Amniotic stem cell (primary cell): ENCODE measurements at regions not wholly inside any gene's neighbourhood (a gene's known extent, or its start where the extent isn't known, plus 50 kb on each side); places are given as distances from the start of the nearest gene placed in this dataset.

ENCODE experiments used
- DNase-seq: peaks from one replicate; lab custom pipeline; 2025; lab: John Stamatoyannopoulos, UW

- DNase-seq, result no peak
Measured at GRCh38 chr2:106041150-106041549, 153.0 kb downstream of the UXS1 start.

- no peak for DNase-seq
Measured at GRCh38 chr2:106039634-106040315, 154.3 kb downstream of the UXS1 start.

DNA sequence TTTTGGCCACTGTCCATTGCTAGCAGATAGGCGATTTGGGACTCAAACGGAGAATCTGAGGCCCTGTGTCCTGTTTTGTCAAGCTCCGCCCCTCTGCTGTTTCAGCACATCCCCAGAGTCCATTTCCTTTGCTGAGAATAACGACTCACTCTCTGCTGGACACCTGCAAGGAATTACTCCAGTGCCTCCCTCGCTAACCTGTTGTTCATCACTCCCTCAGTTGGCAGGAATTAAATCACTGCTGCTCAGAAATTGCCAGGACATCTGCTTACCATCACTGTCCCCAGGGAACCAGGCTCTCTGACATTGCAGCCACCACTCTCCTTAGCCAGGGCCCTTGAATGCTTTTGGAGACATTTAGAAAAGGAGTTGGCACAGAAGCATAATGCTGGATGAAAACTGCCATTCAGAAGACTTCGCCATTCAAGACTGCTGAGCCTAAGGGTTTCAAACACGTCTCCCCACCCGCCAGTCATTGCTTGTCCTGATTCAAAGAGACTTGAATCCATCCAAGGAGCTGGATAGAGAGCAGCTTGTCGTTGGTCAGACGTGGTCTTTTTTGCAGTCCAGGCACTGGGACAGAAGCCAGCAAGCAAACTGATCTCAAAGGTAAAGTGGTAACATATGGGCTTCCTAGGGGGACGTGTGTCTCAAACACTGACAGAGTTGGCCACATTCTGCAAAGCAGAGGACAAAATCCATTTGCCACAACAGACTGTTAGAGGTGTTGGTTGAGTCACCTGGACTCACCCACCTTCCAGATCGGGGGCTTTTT is 155.3 kb downstream of the UXS1 start:
- DNase-seq, result no peak

DNA sequence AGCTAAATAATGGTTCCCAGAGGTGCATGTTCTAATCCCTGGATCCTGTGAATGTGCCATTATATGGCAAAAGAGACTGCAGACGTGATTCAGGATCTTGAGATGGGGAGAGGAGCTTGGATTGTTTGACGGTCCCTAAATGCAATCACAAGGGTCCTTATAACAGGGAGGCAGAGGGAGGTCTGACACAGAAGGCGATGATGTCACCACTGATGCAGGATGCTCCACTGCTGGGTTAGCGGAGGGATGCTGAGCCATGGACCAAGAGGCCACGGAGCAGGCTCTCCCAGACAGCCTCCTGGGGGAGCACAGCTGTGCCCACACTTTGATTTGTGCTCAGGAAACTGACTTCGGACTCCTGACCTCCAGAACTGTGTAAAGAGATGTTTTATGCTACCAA is 156.2 kb downstream of the UXS1 start:
- no peak for DNase-seq

GRCh38 chr2:106037262-106037661 is 156.8 kb downstream of the UXS1 start:
- no peak for DNase-seq

- DNase-seq, result no peak
Measured at GRCh38 chr2:106034325-106034724, 159.8 kb downstream of the UXS1 start.

- DNase-seq, result no peak
Measured at GRCh38 chr2:106032676-106033075, 161.4 kb downstream of the UXS1 start.

DNA sequence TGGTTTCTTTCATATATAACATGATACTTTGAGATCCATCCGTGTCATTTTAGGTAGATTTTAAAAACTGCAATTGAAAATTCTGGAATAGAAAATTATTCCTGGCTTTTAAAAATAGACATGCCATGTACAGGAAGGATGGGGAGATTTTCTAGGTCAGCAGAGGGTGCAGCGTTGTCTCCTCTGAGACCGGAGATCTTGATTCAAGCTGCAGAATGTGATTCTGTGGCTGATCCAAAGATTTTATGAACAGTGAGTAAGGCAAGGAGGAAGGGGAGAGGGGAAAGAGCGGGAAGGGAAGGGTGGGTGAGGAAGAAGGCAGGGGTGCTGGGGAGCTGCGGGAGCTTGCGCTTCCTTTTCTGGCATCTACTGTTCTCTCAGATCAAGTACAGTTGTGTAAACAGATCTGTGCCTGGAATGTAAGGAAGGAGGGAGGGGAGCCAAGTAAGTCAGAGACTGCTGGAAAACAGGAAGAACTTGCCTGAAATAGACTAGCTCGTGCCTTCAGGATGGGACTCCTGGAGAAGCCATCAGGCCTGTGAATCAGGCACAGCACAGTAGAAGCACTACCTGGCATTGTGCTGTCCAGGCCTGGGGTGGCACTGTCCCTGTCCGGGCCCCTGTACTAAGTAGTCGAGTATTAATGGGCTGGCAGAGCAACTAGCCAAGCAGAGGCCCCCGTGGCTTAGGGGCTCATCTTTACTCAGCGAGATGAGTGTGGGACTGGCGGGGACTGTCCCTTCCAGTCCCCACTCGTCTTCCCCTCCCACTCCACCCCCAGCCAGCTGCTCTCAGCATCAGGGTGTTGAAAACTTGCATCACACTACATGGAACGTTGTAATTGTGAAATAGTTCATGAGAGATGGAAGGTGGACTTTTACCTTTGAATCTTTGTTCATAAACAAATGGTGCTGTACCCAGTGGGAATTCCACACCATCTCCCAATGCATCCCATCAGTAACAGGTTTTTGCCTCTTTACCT is 163.5 kb downstream of the UXS1 start:
- no peak for DNase-seq

- DNase-seq, result no peak
Measured at GRCh38 chr2:106028192-106028591, 165.9 kb downstream of the UXS1 start.

GRCh38 chr2:106026271-106027190 is 167.6 kb downstream of the UXS1 start:
- no peak for DNase-seq

DNA sequence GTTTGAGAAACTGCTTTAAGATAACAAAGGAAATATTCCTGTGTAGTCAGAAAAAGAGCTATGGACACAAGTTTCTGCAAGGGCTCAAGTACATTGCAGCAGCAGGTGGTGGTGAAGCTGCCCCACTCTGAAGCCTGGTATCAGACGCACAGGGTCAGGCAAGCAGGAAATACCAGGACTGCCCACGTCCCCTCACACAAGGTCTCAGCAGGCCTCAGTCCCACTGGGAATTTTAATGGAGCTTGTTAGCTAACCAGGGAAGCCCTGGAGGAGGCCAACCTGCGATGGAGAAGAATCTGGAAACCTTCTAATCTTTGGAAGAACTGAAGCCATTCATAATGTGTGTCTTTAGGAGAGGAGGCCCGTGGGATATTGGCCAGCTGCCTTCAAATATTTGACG is 168.3 kb downstream of the UXS1 start:
- no peak for DNase-seq

DNA sequence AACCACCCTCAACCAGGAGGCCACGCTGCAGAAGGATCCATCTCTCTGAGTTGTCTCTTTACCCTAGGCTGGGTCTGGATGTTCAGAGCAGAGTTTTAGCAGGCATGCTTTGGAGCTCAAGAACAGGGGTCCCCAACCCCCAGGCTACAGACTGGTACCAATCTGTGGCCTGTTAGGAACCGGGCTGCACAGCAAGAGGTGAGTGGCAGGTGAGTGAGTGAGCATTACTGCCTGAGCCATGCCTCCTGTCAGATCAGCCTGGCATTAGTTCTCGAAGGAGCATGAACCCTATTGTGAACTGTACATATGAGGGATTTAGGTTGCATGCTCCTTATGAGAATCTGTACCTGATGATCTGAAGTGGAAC is 172.5 kb downstream of the UXS1 start:
- no peak for DNase-seq

DNA sequence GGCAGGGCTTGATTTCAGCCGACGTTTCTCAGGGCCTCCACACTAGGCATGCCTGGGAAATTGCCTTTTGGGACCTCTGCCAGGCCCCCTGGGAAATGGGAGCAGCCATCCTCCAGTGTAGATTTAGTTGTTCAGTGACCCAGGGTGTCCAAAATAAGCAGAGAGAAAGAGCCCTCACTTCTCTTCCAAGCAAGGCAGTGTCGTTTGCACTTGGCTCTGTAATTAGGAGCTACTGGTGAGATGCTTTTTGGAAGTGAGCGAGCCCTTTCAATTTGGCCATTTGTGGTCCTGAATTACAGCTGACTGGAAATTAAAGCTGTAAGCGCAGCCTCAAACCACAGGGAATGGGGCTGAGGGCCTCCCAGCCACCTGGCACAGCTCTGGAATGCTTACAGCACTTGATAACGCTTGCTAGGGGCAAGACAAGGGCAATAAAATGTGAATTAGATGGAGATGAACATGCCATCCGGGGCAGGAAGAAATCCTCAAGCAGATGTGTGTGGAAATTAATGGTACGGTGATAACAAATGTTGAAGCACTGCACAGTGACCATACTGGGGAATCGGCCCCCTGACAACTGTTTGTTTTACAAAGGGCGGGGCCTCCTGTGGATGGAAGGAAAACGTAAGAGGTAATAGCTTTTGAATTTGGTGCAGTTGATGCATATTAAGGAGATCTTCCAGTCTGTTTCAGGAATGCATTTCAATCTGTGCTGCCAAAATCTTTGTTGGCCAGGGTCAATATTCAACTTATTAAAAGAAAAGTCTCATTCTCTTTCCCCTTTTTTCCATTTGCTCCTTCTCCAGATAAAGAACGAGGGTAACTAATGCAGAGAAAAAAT is 173.1 kb downstream of the UXS1 start:
- no peak for DNase-seq

- no peak for DNase-seq
Measured at GRCh38 chr2:106020032-106020431, 174.1 kb downstream of the UXS1 start.

DNA sequence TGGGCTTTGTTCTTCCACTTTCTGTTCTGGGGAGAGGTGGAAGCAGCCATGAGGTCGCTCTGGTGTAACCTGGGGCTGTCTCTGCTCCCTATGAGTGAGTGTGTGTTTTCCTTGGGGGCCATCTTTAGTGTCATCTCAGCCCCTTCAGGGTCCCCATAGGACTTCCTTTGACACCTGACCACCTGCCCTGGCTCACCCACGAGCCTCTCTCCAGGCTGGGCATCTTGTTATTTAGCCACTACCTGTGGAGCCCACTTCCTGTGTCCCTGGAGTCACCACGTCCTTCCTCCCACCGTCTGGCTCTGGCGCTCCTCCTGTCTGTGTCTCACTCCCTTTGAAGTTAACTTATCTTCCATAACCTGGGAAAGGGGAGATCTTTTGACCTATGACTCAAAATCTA is 176.0 kb downstream of the UXS1 start:
- DNase-seq, result no peak

DNA sequence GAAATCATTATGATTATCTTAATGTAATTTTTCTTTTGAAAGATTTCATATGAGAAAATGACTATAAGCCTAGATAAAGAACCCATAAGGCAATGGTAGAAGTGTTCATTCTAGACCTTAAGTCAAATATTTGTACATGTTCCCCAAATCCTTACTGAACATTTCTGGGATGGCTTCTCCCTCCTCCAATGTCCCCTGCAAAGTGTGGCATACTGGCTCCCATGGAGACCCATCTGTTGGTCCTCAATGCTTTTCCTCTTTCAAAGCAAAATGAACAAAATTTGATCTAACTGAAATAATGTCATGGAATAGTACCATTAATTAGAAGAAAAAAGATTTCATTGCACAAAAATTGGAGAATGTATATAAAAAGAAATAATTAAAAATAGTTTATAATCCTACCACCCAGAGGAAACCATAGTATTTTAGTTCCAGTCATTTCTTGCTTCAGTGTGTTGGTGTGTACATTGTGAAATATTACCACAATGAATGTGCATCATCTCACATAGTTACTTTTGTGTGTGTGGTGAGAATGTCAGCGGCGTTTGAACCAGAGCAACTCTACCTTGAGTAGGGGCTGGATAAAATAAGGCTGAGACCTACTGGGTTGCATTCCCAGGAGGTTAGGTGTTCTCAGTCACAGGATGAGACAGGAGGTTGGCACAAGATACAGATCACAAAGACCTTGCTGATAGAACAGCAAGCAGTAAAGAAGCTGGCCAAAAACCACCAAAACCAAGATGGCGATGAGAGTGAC is 181.3 kb downstream of the UXS1 start:
- no peak for DNase-seq

GRCh38 chr2:106012001-106012590 is 182.0 kb downstream of the UXS1 start:
- DNase-seq, result no peak

- DNase-seq, result no peak
Measured at GRCh38 chr2:106011380-106011779, 182.7 kb downstream of the UXS1 start.

DNA sequence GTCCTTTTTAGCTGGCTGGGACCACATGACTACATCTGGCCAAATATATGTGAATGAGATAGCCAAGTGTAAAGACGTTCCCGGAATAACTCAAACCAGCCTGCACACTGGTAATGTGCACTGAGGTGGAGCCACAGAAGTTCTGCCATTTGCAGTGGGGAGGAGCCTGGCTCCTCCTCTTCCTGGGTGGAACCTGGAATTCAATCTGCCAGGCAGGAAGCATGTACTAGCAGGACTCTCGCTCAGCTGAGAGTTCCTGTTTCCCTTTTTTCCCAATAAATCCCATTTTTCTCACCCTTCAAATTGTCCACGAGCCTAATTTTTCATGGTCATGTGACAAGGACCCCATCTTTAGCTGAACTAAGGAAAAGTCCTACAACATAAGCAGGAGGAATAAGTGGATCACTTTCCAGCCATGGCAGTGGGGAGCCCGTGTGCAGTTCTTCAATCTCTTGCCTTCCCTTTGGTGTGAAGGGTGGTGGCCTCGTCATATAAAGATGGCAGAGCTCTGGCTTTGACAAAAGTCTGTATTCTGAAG is 183.2 kb downstream of the UXS1 start:
- DNase-seq, result no peak
